ENCODE measurements at regions not wholly inside any gene's neighbourhood (a gene's known extent, or its start where the extent isn't known, plus 50 kb on each side); places are given as distances from the start of the nearest gene placed in this dataset.

- POLR2A ChIA-PET: no interaction called here
- CTCF ChIA-PET: no interaction called here
These were observed 103.4 kb downstream of the QRFPR start for GRCh38 chr4:121277194-121278105.

- CTCF ChIA-PET: interaction anchor here (1.4 to 1.5 kb wide), 2 partner anchors 35 to 81 kb away, joined by 7 read pairs; no protein-coding TSS in a partner anchor
- POLR2A ChIA-PET: interaction anchor here (0.6 to 1.0 kb wide), 2 partner anchors 19 to 30 kb away, joined by 3 read pairs; no protein-coding TSS in a partner anchor
These were observed 107.6 kb downstream of the QRFPR start for GRCh38 chr4:121273191-121273590.

DNA sequence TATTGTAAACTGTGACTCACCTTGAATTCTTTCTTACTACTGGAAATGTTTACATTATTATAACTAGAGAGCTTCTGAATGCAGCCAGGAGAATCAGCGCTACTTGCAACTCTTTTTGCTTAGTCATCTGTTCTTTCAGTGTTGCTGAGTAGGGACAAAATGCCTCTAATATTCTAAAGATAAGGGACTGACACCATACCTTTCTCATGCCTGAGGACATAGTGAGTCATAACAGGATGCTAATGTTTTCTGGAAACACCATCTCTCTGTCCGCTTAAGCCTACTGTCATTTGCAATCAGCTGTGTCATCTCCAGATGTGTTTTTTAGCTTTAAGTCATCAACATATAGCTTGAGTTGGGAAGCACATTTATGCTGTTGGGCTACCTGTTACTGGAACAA lies 108.3 kb downstream of the QRFPR start:
- POLR2A ChIA-PET: interaction anchor here (0.6 to 1.0 kb wide), 2 partner anchors 19 to 29 kb away, joined by 3 read pairs; no protein-coding TSS in a partner anchor
- CTCF ChIA-PET: interaction anchor here (1.3 to 1.5 kb wide), 3 partner anchors 29 to 80 kb away, joined by 3 to 7 read pairs (median 7); no protein-coding TSS in a partner anchor

GRCh38 chr4:121270389-121270788 lies 106.3 kb upstream of the TNIP3 start:
- POLR2A ChIA-PET: no interaction called here
- CTCF ChIA-PET: no interaction called here

- POLR2A ChIA-PET: no interaction called here
These were observed 104.9 kb upstream of the TNIP3 start for GRCh38 chr4:121269001-121269400.

DNA sequence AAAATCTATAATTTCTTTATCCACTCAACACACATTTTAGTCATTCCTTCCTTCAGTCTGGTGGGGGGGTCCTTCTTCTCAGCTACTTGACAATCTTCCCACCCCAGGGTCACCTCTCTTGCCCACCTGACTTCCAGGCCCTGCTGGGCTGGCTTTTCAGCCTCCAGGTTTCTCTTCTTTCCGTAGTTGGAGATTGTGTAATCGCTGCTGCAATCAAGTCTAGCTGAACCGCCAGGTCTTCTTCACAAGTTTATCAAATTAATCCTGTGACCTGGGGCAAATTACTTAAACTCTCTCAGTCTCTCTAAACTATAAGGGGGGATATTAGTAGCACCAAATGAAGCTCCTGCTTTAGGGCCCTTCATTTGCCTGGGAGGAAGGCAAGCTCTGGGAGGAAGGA lies 102.9 kb upstream of the TNIP3 start:
- ChIA-PET CTCF (no interaction called here), POLR2A (no interaction called here)

More at GRCh38 chr4:121269001-121269400, 104.9 kb upstream of the TNIP3 start:
- CTCF ChIA-PET: no interaction called here

GRCh38 chr4:121256887-121257466 lies 92.9 kb upstream of the TNIP3 start:
- POLR2A ChIA-PET: no interaction called here

GRCh38 chr4:121255986-121256750 lies 92.0 kb upstream of the TNIP3 start:
- POLR2A ChIA-PET: no interaction called here
- CTCF ChIA-PET: interaction anchor here (1.0 to 1.1 kb wide), 2 partner anchors 13 to 66 kb away, joined by 3 to 4 read pairs; no protein-coding TSS in a partner anchor

More at GRCh38 chr4:121256887-121257466, 92.9 kb upstream of the TNIP3 start:
- CTCF ChIA-PET: interaction anchor here (1.0 kb wide), 1 partner anchor 67 kb away, joined by 3 read pairs; no protein-coding TSS in a partner anchor

DNA sequence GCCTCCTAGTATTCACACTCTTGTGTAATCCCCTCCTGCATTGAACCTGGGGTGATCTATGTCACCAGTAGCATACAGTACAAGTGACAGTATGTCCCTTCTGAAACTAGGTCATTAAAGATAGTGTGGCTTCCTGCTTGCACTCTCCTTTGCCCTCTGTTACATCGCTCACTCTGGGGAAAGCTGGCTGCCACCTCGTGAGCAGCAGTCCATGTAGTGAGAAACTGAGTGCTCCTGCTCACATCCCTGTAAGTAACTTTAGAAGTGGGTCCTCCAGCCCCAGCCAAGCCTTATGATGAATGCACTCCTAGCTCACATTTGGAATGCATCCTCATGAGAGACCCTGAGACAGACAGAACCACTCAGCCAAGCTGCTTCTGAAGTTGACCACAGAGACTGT lies 89.8 kb upstream of the TNIP3 start:
- POLR2A ChIA-PET: interaction anchor here (0.6 to 1.0 kb wide), 3 partner anchors 19 to 62 kb away, joined by 3 to 4 read pairs (median 3); no protein-coding TSS in a partner anchor
- CTCF ChIA-PET: interaction anchor here (0.6 to 1.2 kb wide), 4 partner anchors 10 to 451 kb away, joined by 3 to 4 read pairs (median 4); no protein-coding TSS in a partner anchor

- ChIA-PET CTCF (interaction anchor here (0.7 to 1.5 kb wide), 6 partner anchors 9 to 60 kb away, joined by 3 to 5 read pairs (median 3); no protein-coding TSS in a partner anchor), POLR2A (no interaction called here)
These were observed 88.2 kb upstream of the TNIP3 start for GRCh38 chr4:121252224-121252806.

DNA sequence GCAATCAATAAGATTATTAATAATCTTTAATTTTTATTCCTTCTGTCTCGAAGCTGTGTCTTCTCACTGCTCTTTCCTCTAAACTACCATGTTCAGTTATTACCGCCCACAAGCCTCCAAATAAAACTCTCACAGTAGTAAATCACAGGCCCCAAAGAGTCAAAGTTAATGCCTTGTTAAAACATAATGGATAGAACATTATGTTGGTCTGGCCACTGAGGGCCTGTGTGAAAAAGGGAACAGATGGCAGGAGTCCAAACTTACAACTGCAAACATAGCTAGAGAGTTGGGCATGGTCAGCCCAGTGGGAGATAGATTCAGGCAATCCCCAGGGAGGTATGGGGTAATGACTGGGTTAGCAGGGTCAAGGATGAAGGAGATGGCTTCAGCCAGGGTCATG lies 84.6 kb upstream of the TNIP3 start:
- ChIA-PET POLR2A (no interaction called here), CTCF (interaction anchor here (0.6 kb wide), 1 partner anchor 51 kb away, joined by 3 read pairs; no protein-coding TSS in a partner anchor)

GRCh38 chr4:121246698-121247097 lies 82.6 kb upstream of the TNIP3 start:
- CTCF ChIA-PET: interaction anchor here (1.7 kb wide), 1 partner anchor 54 kb away, joined by 5 read pairs; no protein-coding TSS in a partner anchor
- POLR2A ChIA-PET: no interaction called here

DNA sequence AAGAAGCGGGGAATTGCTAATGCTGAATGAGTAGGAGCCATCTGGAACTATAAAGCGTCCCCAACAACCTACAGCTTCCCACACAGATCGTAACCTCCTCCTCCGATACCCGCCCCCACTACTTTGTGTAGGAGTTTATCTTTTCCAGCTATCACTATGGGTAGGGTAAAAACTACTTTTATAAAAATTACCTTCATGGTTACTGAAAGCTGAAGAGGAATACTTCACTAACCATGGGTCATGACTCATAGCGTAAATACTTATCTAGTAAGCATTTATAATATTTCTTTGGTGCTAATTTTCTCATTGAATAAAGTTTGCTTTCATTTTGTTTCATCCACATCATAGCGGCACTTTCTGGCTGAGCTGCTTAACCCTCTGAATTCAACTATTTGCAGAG lies 79.4 kb upstream of the TNIP3 start:
- CTCF ChIA-PET: interaction anchor here (0.9 to 2.3 kb wide), 9 partner anchors 8 to 75 kb away, joined by 3 to 7 read pairs (median 3); no protein-coding TSS in a partner anchor
- POLR2A ChIA-PET: interaction anchor here (0.6 to 1.7 kb wide), 3 partner anchors 29 to 50 kb away, joined by 3 read pairs; no protein-coding TSS in a partner anchor

- CTCF ChIA-PET: interaction anchor here (0.9 to 2.3 kb wide), 3 partner anchors 10 to 65 kb away, joined by 3 to 7 read pairs (median 3); no protein-coding TSS in a partner anchor
- POLR2A ChIA-PET: no interaction called here
These were observed 78.1 kb upstream of the TNIP3 start for GRCh38 chr4:121242188-121242750.

- POLR2A ChIA-PET: no interaction called here
- CTCF ChIA-PET: no interaction called here
These were observed 75.8 kb upstream of the TNIP3 start for GRCh38 chr4:121239951-121240350.

DNA sequence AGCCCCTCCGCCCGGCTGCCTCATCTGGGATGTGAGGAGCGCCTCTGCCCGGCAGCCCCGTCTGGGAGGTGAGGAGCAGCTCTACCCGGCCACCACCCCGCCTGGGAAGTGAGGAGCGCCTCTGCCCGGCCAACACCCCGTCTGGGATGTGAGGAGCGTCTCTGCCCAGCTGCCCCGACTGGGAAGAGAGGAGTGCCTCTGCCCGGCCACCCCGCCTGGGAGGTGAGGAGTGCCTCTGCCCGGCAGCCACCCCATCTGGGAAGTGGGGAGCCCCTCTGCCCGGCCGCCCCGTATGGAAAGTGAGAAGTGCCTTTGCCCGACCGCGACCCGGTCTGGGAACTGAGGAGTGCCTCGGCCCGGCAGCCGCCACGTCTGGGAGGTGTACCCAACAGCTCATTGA lies 74.3 kb upstream of the TNIP3 start:
- ChIA-PET POLR2A (no interaction called here), CTCF (no interaction called here)

GRCh38 chr4:121237069-121237399 lies 72.9 kb upstream of the TNIP3 start:
- ChIA-PET POLR2A (no interaction called here), CTCF (no interaction called here)

GRCh38 chr4:121236353-121237068 lies 72.4 kb upstream of the TNIP3 start:
- CTCF ChIA-PET: no interaction called here

More at GRCh38 chr4:121236353-121237068, 72.4 kb upstream of the TNIP3 start:
- POLR2A ChIA-PET: no interaction called here
